Epithelial cell of esophagus (primary cell): ENCODE measurements at regions not wholly inside any gene's neighbourhood (a gene's known extent, or its start where the extent isn't known, plus 50 kb on each side); places are given as distances from the start of the nearest gene placed in this dataset.

Source experiments
- DNase-seq: peaks from one replicate; pipeline ENCODE4 v3.0.0; 2010; ENCODE audit warnings: low read depth
- H3K4me3 ChIP-seq: 2 replicates; pipeline ENCODE4 v1.5.1; 2011; ENCODE audit warnings: mild to moderate bottlenecking, low read length, control low read depth
- TF ChIP-seq, protein P1 (sequence below): IDR thresholded peaks from 2 replicates; pipeline ENCODE4 v1.5.1; 2011; ENCODE audit warnings: low read depth, mild to moderate bottlenecking, low read length, control low read depth, inconsistent platforms; ENCODE audit not compliant: insufficient read depth; ENCODE audit errors: missing control alignments

- no peak overlapping the region for H3K4me3 ChIP-seq
- peak; percentile 97 for DNase-seq
- TF ChIP-seq, protein P1, sequence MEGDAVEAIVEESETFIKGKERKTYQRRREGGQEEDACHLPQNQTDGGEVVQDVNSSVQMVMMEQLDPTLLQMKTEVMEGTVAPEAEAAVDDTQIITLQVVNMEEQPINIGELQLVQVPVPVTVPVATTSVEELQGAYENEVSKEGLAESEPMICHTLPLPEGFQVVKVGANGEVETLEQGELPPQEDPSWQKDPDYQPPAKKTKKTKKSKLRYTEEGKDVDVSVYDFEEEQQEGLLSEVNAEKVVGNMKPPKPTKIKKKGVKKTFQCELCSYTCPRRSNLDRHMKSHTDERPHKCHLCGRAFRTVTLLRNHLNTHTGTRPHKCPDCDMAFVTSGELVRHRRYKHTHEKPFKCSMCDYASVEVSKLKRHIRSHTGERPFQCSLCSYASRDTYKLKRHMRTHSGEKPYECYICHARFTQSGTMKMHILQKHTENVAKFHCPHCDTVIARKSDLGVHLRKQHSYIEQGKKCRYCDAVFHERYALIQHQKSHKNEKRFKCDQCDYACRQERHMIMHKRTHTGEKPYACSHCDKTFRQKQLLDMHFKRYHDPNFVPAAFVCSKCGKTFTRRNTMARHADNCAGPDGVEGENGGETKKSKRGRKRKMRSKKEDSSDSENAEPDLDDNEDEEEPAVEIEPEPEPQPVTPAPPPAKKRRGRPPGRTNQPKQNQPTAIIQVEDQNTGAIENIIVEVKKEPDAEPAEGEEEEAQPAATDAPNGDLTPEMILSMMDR, result no peak
Measured at GRCh38 chr9:90301277-90301653, 341.4 kb downstream of the DIRAS2 start.

DNA sequence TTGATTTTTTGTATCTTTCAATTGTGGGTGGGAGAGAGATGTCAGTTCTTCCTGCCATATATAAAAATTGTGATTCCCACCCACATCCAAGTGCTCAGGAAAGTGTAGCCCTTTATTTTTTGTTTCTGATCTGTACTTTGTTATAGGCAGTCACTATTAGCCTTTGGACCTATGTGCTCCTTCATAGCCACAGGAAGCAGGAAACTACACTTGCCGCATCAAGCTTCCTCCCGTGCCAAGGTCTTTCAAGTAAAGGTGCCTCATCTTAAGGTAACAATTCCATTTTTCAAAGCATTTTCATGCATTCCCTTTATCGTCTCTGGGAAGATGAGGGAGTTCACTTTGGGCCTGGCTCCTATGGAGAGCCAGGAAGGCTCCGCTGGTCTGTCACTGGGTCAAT is 339.0 kb downstream of the DIRAS2 start:
- no peak for DNase-seq
- TF ChIP-seq, protein P1, result no peak
- no peak overlapping the region for H3K4me3 ChIP-seq

DNA sequence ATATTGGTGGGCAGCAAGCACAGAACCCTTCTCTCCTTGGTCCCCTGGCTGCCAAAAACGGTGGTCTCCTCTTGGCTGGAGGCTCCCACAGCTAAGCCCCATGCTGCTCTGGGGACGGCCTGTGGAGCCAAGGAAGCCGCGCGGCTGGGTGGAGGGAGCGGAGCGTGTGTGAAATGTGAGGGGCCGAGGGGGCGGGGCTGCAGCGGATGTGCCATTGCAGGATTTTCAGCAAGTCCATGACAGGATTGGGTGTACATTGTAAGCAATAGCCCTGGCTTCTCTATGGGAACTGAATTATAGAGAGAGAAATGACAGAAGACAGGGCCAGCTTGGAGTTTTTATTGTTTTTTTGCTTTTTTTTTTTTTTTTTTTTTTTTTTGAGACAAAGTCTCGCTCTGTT is 336.5 kb downstream of the DIRAS2 start:
- no peak overlapping the region for H3K4me3 ChIP-seq
- TF ChIP-seq, protein P1, result no peak
- no peak for DNase-seq

DNA sequence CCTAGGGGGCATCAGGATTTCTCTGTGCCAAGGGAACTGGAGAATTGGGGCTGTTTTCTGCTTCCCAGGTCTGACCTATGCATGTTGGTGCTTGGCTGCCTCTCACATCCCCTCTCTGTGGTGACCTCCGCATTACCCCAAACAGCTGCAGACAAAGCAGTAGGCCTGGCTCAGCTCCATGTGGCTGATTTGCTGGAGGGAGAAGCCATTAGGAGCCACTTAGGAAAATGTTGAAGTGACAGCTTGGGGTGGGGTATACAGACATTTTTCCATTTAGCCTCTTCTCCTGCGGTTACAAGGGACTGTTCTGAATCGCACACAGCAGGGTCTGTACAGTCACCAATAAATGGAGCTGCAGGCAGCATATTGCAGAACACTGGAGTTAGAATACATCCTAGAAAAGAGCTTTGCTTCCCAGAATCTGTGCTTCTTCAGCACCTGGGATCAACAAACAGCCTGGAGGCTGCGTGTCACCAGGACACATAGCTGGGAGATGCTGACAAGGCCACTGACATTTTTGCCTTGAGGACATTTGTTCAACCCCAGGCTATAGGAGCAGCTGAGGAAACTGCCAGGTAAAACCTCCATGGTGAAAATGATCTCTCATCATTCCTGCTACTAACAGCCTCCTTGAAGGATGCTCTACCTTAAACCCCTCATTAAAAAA is 335.3 kb downstream of the DIRAS2 start:
- TF ChIP-seq, protein P1, result no peak
- H3K4me3 ChIP-seq, result no peak overlapping the region
- DNase-seq, result no peak

- no peak overlapping the region for H3K4me3 ChIP-seq
- no peak for DNase-seq
- TF ChIP-seq, protein P1, result no peak
Measured at GRCh38 chr9:90307891-90308290, 334.7 kb downstream of the DIRAS2 start.

DNA sequence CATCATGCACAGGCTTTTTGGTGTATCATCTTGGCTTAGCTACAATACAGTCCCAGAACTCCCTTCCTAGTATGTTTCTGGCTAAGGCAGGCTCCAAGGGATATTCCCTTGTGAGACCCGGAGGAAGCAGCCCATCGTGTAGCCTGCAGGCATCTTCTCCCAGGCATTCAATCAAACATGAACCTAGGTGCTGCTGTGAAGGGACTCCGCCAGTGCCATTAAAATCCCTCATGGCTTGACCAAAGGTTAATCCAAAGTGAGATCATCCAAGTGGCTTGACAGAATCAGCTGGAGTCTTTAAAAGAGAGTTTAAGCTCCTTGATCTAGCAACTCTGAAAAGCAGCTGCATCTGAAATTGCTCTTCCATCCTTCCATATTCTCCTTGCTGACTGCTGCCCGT is 333.9 kb downstream of the DIRAS2 start:
- H3K4me3 ChIP-seq, result no peak overlapping the region
- no peak for DNase-seq
- TF ChIP-seq, protein P1, result no peak
